HG03066 (cell line): ENCODE measurements at regions not wholly inside any gene's neighbourhood (a gene's known extent, or its start where the extent isn't known, plus 50 kb on each side); places are given as distances from the start of the nearest gene placed in this dataset.

Source experiments
- ATAC-seq: cut with Tn5 transposase; IDR thresholded peaks from one replicate; pipeline ENCODE4 v1.9.1; 2021; ENCODE audit warnings: low read depth; ENCODE audit not compliant: unreplicated experiment

- no peak for ATAC-seq
Measured at GRCh38 chr20:11227602-11228001, 553.8 kb upstream of the JAG1 start.

- ATAC-seq = no peak
Measured at GRCh38 chr20:11229772-11230171, 556.0 kb upstream of the JAG1 start.

DNA sequence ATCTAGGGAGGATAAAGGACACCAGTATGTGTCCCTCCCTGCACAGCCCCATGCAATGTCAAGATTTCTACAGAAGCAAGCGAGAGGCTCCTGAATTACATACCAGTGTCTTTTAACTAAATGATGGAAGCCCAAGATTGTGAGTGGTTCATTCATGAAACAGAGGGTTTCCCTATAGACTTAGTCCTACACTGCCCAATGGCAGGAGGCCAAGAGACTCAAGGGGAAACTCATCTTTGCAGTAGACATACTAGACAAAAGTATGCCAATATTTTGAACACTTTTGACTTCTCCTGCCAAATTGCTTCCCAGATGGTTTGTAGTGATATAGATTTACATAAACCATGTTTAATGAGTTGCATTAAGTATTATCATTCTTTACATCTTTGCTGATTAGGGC lies 557.2 kb upstream of the JAG1 start:
- ATAC-seq = no peak

GRCh38 chr20:11231742-11232648 lies 558.2 kb upstream of the JAG1 start:
- no peak for ATAC-seq

DNA sequence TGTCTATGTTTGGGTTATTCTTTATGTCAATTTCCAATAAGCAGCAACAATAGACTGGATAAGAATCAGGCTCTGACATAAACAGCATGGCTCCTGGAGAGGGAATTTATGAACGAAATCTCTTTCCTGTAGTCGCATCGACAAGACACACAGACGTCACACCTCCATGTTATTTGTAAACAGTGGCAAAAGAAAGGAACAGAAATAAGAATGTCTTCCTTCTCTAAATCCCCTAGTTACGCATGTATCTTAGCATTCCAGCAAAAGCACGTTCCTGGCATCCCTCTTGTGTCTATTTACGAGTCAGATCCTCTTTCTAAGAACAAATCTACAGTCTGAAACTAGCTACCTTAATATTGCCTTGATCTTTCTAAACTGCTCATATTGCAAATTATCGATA lies 559.1 kb upstream of the JAG1 start:
- no peak for ATAC-seq

DNA sequence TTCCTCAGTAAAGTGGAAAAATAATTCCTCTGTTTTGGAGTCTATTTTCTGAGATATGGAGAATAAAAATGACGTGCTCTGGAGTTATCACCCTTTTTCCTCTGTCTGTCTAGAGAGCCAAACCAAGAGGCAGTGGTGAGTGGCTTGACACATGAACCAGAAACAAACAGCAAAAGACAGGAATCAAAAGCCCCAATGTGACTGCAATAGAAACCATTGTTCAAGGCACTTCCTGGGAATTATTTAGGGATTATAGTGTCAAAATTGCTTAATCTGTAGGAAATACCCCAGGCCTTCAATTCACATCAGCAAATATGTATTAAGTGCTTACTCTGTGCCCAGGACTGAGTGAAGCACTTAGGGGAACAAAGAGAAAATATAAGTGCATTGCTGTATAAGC lies 560.4 kb upstream of the JAG1 start:
- ATAC-seq = no peak

GRCh38 chr20:11234608-11235007 lies 560.8 kb upstream of the JAG1 start:
- ATAC-seq = peak; percentile 72

DNA sequence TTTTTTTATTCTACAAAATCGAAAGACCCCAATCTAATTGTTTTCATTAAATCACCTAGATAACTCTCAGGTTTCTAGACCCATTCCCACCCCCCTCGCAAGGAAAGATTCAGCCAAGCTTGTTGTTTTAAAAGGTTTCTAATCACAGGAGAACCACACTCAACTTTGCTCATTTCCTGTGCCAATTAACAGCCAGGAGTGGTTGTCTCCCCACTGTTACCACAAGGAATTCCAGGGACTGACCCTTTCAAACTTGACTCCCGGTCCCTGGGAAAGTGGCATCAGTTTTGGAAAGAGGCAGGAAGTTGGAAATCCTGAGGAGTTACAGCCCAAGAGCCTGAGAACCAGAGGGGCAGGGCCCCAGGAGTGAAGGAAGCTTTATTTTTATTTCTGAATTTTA lies 561.3 kb upstream of the JAG1 start:
- ATAC-seq = no peak

GRCh38 chr20:11242320-11242719 lies 568.5 kb upstream of the JAG1 start:
- no peak for ATAC-seq

DNA sequence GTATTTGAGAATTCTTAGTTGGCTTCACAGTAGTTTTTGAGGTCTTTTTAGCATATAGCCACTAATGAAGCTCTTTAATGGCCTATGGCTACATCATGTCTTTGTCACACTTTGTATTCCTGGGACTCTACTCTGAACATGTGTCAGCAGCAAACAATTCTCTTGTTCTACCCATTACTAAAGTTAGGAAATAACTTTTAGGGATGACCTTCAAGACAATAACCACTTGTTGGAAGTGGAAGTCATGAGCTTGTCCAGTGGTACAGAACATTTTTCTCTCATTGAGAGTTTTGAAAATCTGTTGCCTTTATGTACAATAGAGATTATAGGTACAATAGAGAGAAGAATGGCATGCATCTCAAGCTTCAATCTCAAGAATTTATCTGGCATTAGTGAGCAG lies 571.6 kb upstream of the JAG1 start:
- ATAC-seq = no peak

GRCh38 chr20:11246251-11246775 lies 572.5 kb upstream of the JAG1 start:
- no peak for ATAC-seq

GRCh38 chr20:11247046-11248010 lies 573.5 kb upstream of the JAG1 start:
- no peak for ATAC-seq

DNA sequence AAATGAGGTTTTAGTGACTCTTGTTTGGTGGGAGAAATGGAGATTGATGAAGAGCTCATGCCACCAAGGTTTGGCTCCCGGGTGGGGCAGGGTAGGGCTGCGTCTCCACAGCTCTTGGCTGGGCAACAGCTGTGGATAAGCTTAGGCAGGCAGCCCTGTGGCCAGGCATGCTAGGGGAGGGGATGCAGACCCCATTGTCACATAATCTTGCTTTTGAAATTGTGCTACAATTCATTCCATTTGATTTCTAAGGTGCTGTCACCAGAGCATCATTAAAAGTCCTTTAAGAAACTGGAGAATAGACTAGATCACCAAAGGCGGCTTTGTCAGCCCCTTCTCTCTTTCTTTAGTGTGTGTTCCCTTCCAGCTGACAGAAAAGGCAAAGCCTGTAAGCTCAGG lies 574.2 kb upstream of the JAG1 start:
- ATAC-seq = no peak

- no peak for ATAC-seq
Measured at GRCh38 chr20:11248687-11249638, 575.2 kb upstream of the JAG1 start.

GRCh38 chr20:11249683-11250082 lies 575.9 kb upstream of the JAG1 start:
- no peak for ATAC-seq

- no peak for ATAC-seq
Measured at GRCh38 chr20:11252447-11252846, 578.6 kb upstream of the JAG1 start.

- ATAC-seq = no peak
Measured at GRCh38 chr20:11255455-11255854, 581.7 kb upstream of the JAG1 start.

DNA sequence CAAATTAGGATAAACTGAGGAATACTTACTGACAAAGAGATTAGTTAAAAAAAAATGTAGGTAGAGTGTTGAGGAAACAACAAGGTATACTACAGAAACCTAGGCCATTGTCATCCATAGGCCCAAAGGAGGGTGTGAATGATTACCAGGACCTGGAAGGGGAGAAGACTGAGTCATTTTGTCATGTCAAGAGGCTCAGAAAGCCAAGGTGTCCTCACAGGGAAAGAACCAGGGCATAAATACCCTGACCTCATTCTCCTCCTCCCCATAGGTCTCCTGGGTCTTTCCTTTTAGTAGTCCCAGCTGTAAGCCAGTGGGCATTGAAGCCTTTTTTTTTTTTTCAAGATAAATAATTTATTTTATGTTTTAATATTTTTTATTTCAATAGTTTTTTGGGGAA lies 582.1 kb upstream of the JAG1 start:
- ATAC-seq = no peak

- no peak for ATAC-seq
Measured at GRCh38 chr20:11260611-11261010, 586.8 kb upstream of the JAG1 start.

DNA sequence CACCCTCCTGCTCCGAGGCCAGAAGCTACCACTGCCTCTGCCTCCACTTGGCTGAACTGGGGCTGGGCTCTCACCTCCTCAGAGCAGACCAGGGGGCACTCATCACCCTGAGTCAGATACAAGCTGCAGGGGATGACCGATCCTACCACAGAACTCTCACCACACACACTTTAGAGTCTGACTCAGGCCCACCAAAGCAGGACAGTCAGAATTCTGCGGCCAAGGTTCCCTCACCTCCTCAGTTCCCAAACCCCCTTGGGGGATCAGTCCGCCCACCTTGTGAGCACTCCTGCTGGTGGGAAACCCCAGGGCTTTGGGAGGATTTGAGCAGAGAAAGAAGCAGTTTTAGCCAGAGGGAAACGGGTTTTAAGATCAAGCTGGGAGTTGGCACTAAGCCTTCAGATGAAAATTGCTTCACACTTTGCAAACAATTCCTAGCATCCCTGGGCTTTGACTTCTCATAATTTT lies 587.8 kb upstream of the JAG1 start:
- ATAC-seq = peak; percentile 62
